Astrocyte of the cerebellum (primary cell): ENCODE measurements at regions not wholly inside any gene's neighbourhood (a gene's known extent, or its start where the extent isn't known, plus 50 kb on each side); places are given as distances from the start of the nearest gene placed in this dataset.

Source experiments
- DNase-seq: peaks from one replicate; pipeline ENCODE4 v3.0.0-alpha.2; 2011; ENCODE audit warnings: low read depth
- H3K4me3 ChIP-seq: 2 replicates; pipeline ENCODE4 v1.5.1; 2011; ENCODE audit warnings: mild to moderate bottlenecking, low read depth, low read length, moderate library complexity
- CTCF ChIP-seq: IDR thresholded peaks from 2 replicates; pipeline ENCODE4 v1.5.1; 2012; ENCODE audit warnings: low read length, low read depth, moderate library complexity, mild to moderate bottlenecking; ENCODE audit errors: missing control alignments
- in situ Hi-C: cut with HindIII; loops from 2 replicates; pipeline ENCODE4 v1.10.0; 2017; ENCODE audit warnings: low sequenced_read_pairs

- in situ Hi-C loops, result no loop called here
- no peak overlapping the region for H3K4me3 ChIP-seq
- TF ChIP-seq CTCF, result no peak
- no peak for DNase-seq
These were observed 523.6 kb upstream of the KLF12 start for GRCh38 chr13:74657765-74658164.

GRCh38 chr13:74651121-74651520, 516.9 kb upstream of the KLF12 start:
- in situ Hi-C loops, result no loop called here
- H3K4me3 ChIP-seq, result no peak overlapping the region
- no peak for DNase-seq
- TF ChIP-seq CTCF, result no peak

GRCh38 chr13:74647991-74648390, 513.8 kb upstream of the KLF12 start:
- in situ Hi-C loops, result no loop called here
- no peak for DNase-seq
- TF ChIP-seq CTCF, result no peak
- H3K4me3 ChIP-seq, result no peak overlapping the region

GRCh38 chr13:74647211-74647610, 513.0 kb upstream of the KLF12 start:
- H3K4me3 ChIP-seq, result no peak overlapping the region
- no peak for DNase-seq
- in situ Hi-C loops, result no loop called here
- TF ChIP-seq CTCF, result no peak

- DNase-seq, result no peak
- in situ Hi-C loops, result no loop called here
- TF ChIP-seq CTCF, result no peak
- no peak overlapping the region for H3K4me3 ChIP-seq
These were observed 511.9 kb upstream of the KLF12 start for GRCh38 chr13:74646091-74646490.

- no peak for TF ChIP-seq CTCF
- DNase-seq, result no peak
- in situ Hi-C loops, result no loop called here
- no peak overlapping the region for H3K4me3 ChIP-seq
These were observed 511.4 kb upstream of the KLF12 start for GRCh38 chr13:74645586-74645985.

- no peak for DNase-seq
- H3K4me3 ChIP-seq, result no peak overlapping the region
- no peak for TF ChIP-seq CTCF
- in situ Hi-C loops, result no loop called here
These were observed 510.0 kb upstream of the KLF12 start for GRCh38 chr13:74644229-74644628.
